GM23338 (cell line): ENCODE measurements at regions not wholly inside any gene's neighbourhood (a gene's known extent, or its start where the extent isn't known, plus 50 kb on each side); places are given as distances from the start of the nearest gene placed in this dataset.

Source experiments
- ATAC-seq: fragments of 200-7000 bp; cut with Tn5 transposase; 3 replicates; pipeline ENCODE4 v1.9.1; 2020
- DNase-seq: peaks from one replicate; pipeline ENCODE4 v3.0.0-alpha.2; 2015; ENCODE audit warnings: low spot score
- H2AFZ ChIP-seq: fragments of 200-600 bp; sonication (generic); 2 replicates; pipeline ENCODE4 v1.8.0; 2016; ENCODE audit warnings: antibody characterized with exemption, mild to moderate bottlenecking, moderate library complexity
- H3F3A ChIP-seq: fragments of 200-600 bp; sonication (generic); replicated peaks from 2 replicates; pipeline ENCODE4 v1.8.0; 2017; ENCODE audit warnings: antibody characterized with exemption, mixed run types, low read depth
- H3K27ac ChIP-seq: fragments of 200-600 bp; sonication (generic); 2 replicates; pipeline ENCODE4 v1.6.1; 2016; ENCODE audit warnings: low read depth
- H3K27me3 ChIP-seq: fragments of 200-600 bp; sonication (generic); 2 replicates; pipeline ENCODE4 v1.8.0; 2016; ENCODE audit warnings: mild to moderate bottlenecking, mixed run types, moderate library complexity; ENCODE audit not compliant: insufficient read depth
- H3K36me3 ChIP-seq: fragments of 200-600 bp; sonication (generic); 2 replicates; pipeline ENCODE4 v1.8.0; 2016; ENCODE audit warnings: mild to moderate bottlenecking; ENCODE audit not compliant: insufficient read depth
- H3K4me1 ChIP-seq: fragments of 200-600 bp; sonication (generic); 2 replicates; pipeline ENCODE4 v1.8.0; 2016; ENCODE audit warnings: mild to moderate bottlenecking, moderate library complexity; ENCODE audit not compliant: insufficient read depth
- H3K4me2 ChIP-seq: fragments of 200-600 bp; sonication (generic); 2 replicates; pipeline ENCODE4 v1.7.1; 2017; ENCODE audit warnings: mixed run types
- H3K4me3 ChIP-seq: fragments of 200-600 bp; sonication (generic); 2 replicates; pipeline ENCODE4 v1.6.1; 2016; ENCODE audit warnings: mixed run types
- H3K79me2 ChIP-seq: fragments of 200-600 bp; sonication (generic); replicated peaks from 2 replicates; pipeline ENCODE4 v1.8.0; 2017; ENCODE audit warnings: mild to moderate bottlenecking; ENCODE audit not compliant: insufficient read depth
- H3K9me2 ChIP-seq: fragments of 200-600 bp; sonication (generic); 2 replicates; pipeline ENCODE4 v1.8.0; 2017; ENCODE audit not compliant: insufficient read depth
- H4K20me1 ChIP-seq: fragments of 200-600 bp; sonication (generic); replicated peaks from 2 replicates; pipeline ENCODE4 v1.8.0; 2017; ENCODE audit warnings: mild to moderate bottlenecking; ENCODE audit not compliant: insufficient read depth
- H3K27ac Mint-ChIP-seq: 2 replicates; pipeline ENCODE4 v1.8.0; 2020; ENCODE audit warnings: inconsistent platforms, mild to moderate bottlenecking, moderate library complexity, mixed read lengths
- H3K27me3 Mint-ChIP-seq: 3 replicates; pipeline ENCODE4 v1.8.0; 2022; ENCODE audit warnings: low read depth, mild to moderate bottlenecking, moderate library complexity, mixed read lengths, inconsistent platforms; ENCODE audit not compliant: insufficient read depth, poor library complexity
- H3K36me3 Mint-ChIP-seq: 3 replicates; pipeline ENCODE4 v1.8.0; 2021; ENCODE audit warnings: low read depth, mild to moderate bottlenecking, inconsistent platforms, moderate library complexity, mixed read lengths
- H3K4me1 Mint-ChIP-seq: 3 replicates; pipeline ENCODE4 v1.8.0; 2020; ENCODE audit warnings: mild to moderate bottlenecking, inconsistent platforms, mixed read lengths
- H3K4me3 Mint-ChIP-seq: 3 replicates; pipeline ENCODE4 v1.8.0; 2021; ENCODE audit warnings: moderate library complexity, mild to moderate bottlenecking, inconsistent platforms, mixed read lengths
- H3K9me3 Mint-ChIP-seq: 3 replicates; pipeline ENCODE4 v1.8.0; 2020; ENCODE audit warnings: moderate library complexity, mild to moderate bottlenecking, inconsistent platforms, mixed read lengths
- CREB1 ChIP-seq: fragments of 250-450 bp; sonication (Bioruptor Pico); IDR thresholded peaks from 2 replicates; pipeline ENCODE4 v1.5.0; 2020; ENCODE audit warnings: low read depth, mild to moderate bottlenecking, moderate library complexity
- CTCF ChIP-seq, 2 experiments: fragments of 200-600 bp in 1 of 2; sonication (generic) in 1 of 2; conservative IDR thresholded peaks; 2 replicates each; pipeline versions ENCODE4 v1.5.1 to v1.6.1; 2016 to 2017; ENCODE audit warnings: antibody characterized with exemption in 2 of 2, low read depth in 2 of 2, mild to moderate bottlenecking in 2 of 2, moderate library complexity in 1 of 2
- ETS1 ChIP-seq: IDR thresholded peaks from 2 replicates; pipeline ENCODE4 v1.6.1; 2016; ENCODE audit warnings: antibody characterized with exemption
- EZH2 ChIP-seq: fragments of 200-600 bp; sonication (generic); IDR thresholded peaks from one replicate; pipeline ENCODE4 v1.8.0; 2017; ENCODE audit warnings: antibody characterized with exemption, mild to moderate bottlenecking, low read depth; ENCODE audit not compliant: unreplicated experiment
- EZH2phosphoT487 ChIP-seq: fragments of 200-600 bp; sonication (generic); IDR thresholded peaks from one replicate; pipeline ENCODE4 v1.8.1; 2018; ENCODE audit warnings: antibody characterized with exemption; ENCODE audit not compliant: unreplicated experiment
- JUNB ChIP-seq: IDR thresholded peaks from one replicate; pipeline ENCODE4 v1.6.1; 2016; ENCODE audit warnings: antibody characterized with exemption; ENCODE audit not compliant: unreplicated experiment
- NANOG ChIP-seq: IDR thresholded peaks from 2 replicates; pipeline ENCODE4 v1.6.1; 2016; ENCODE audit warnings: antibody characterized with exemption, borderline replicate concordance
- POLR2AphosphoS5 ChIP-seq: IDR thresholded peaks from 2 replicates; pipeline ENCODE4 v1.6.1; 2016; ENCODE audit warnings: antibody characterized with exemption, low read depth
- REST ChIP-seq: IDR thresholded peaks from one replicate; pipeline ENCODE4 v1.6.1; 2018; ENCODE audit warnings: antibody characterized with exemption; ENCODE audit not compliant: unreplicated experiment
- STAT1 ChIP-seq: IDR thresholded peaks from one replicate; pipeline ENCODE4 v1.6.1; 2016; ENCODE audit warnings: antibody characterized with exemption; ENCODE audit not compliant: unreplicated experiment
- ZNF114 ChIP-seq: fragments of 250-450 bp; sonication (Bioruptor Pico); IDR thresholded peaks from 2 replicates; pipeline ENCODE4 v1.5.0; 2020; ENCODE audit warnings: mild to moderate bottlenecking, moderate library complexity
- ZNF331 ChIP-seq: fragments of 250-450 bp; sonication (Bioruptor Pico); IDR thresholded peaks from 2 replicates; pipeline ENCODE4 v1.5.0; 2020; ENCODE audit warnings: low read depth, mild to moderate bottlenecking, moderate library complexity
- ZNF462 ChIP-seq: fragments of 250-450 bp; sonication (Bioruptor Pico); IDR thresholded peaks from 2 replicates; pipeline ENCODE4 v1.5.0; 2020; ENCODE audit warnings: mild to moderate bottlenecking, moderate library complexity

GRCh38 chr2:83959266-83959665 lies 499.8 kb downstream of the SUCLG1 start:
- Histone ChIP-seq H3F3A (no peaks in the 10 kb centered on the region), H3K27ac (no peak overlapping the region), H3K79me2 (no peaks in the 10 kb centered on the region), H4K20me1 (no peaks in the 10 kb centered on the region), H3K27me3 (no peaks in the 10 kb centered on the region), H3K36me3 (no peaks in the 10 kb centered on the region), H3K4me3 (no peak overlapping the region), H3K4me2 (no peak overlapping the region), H3K4me1 (no peaks in the 10 kb centered on the region; the same call in 1 of the 2 replicates), H2AFZ (no peak overlapping the region), H3K9me2 (peaks cover 4% of the 10 kb centered on the region; the same call in 1 of the 2 replicates)
- no peaks in the 10 kb centered on the region; the same call in 2 of the 3 replicates for H3K36me3 Mint-ChIP-seq
- ATAC-seq, result no peak
- H3K27me3 Mint-ChIP-seq, result no peaks in the 10 kb centered on the region
- no peaks in the 10 kb centered on the region for H3K4me1 Mint-ChIP-seq
- no peak overlapping the region for H3K27ac Mint-ChIP-seq
- no peaks in the 10 kb centered on the region for H3K9me3 Mint-ChIP-seq
- no peak for TF ChIP-seq NANOG
- TF ChIP-seq STAT1, result no peak
- no peak for TF ChIP-seq POLR2AphosphoS5
- no peak for TF ChIP-seq ZNF331 (CRISPR knock-in tag)
- TF ChIP-seq CREB1 (CRISPR knock-in tag), result no peak
- TF ChIP-seq JUNB, result no peak
- TF ChIP-seq ZNF114 (CRISPR knock-in tag), result no peak
- no peak for TF ChIP-seq ZNF462 (CRISPR knock-in tag)
- no peak for TF ChIP-seq CTCF (conservative IDR thresholded peaks at IDR 0.05; ENCODE audit: low read depth in 2 of 2)
- no peak for TF ChIP-seq ETS1
- no peak for TF ChIP-seq EZH2
- TF ChIP-seq EZH2phosphoT487, result no peak
- TF ChIP-seq REST, result no peak
- DNase-seq, result no peak
- no peak overlapping the region for H3K4me3 Mint-ChIP-seq
